ENCODE measurements at regions not wholly inside any gene's neighbourhood (a gene's known extent, or its start where the extent isn't known, plus 50 kb on each side); places are given as distances from the start of the nearest gene placed in this dataset.
"Not testable (repeated sequence)": the region's sequence is repeated elsewhere in the genome, so short reads cannot be mapped to it uniquely, and the experiment has no call there.

DNA sequence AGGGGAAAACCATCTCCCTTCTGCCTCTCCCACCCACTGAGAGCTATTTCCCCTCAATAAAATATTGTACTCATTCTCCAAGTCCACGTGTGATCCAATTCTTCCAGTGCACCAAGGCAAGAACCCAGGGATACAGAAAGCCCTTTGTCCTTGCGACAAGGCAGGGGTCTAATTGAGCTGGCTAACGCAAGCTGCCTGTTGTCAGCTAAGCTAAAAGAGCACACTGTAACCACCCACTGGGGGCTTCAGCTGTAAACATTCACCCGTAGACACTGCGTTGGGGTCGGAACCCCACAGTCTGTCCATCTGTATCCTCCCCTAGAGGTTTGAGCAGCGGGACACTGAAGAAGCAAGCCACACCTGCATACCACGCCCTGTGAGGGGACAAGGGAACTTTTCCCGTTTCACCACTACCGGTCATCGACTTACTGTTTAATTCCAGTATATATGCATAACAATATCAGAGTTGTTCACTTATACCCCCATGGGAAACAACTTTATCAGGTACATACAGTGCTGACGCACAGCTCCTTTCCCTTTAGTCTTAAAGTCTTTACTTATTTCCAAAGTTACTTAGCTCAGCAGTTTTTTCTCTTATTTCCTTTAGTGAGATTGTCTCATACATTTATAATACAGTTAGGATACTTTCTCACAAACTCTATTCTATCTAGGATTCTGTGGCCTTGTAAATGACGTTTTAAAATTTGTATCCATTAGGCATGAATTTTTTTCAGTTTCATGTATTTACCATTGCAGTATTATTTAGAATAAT, 721.6 kb downstream of the ANKRD7 start:
- Histone ChIP-seq H3K4me2 (ENCODE audit: low read depth, low read length, poor library complexity, severe bottlenecking) (no peak overlapping the region), H2AFZ (ENCODE audit: low read length) (no peak overlapping the region), H3K9me3 (ENCODE audit: insufficient read depth, low read depth, low read length) (no peaks in the 10 kb centered on the region), H3F3A (ENCODE audit: low read depth) (no peaks in the 10 kb centered on the region), H3K4me1 (ENCODE audit: insufficient read depth, low read length, poor library complexity, severe bottlenecking) (no peaks in the 10 kb centered on the region), H3K79me2 (ENCODE audit: insufficient read depth, low read length) (no peaks in the 10 kb centered on the region), H3K36me3 (ENCODE audit: insufficient read depth, low read length) (no peaks in the 10 kb centered on the region), H3K9me2 (replicated peaks; ENCODE audit: low read depth, low read length) (no peaks in the 10 kb centered on the region), H3K9ac (ENCODE audit: low read depth, low read length, poor library complexity, severe bottlenecking) (no peak overlapping the region), H3K27me3 (ENCODE audit: insufficient read depth, low read length, poor library complexity, severe bottlenecking) (no peaks in the 10 kb centered on the region), H3K4me3 (ENCODE audit: low read length, poor library complexity, severe bottlenecking) (no peak overlapping the region), H4K20me1 (ENCODE audit: insufficient read depth, low read length, poor library complexity, severe bottlenecking) (no peaks in the 10 kb centered on the region)
- TF ChIP-seq, protein P1, sequence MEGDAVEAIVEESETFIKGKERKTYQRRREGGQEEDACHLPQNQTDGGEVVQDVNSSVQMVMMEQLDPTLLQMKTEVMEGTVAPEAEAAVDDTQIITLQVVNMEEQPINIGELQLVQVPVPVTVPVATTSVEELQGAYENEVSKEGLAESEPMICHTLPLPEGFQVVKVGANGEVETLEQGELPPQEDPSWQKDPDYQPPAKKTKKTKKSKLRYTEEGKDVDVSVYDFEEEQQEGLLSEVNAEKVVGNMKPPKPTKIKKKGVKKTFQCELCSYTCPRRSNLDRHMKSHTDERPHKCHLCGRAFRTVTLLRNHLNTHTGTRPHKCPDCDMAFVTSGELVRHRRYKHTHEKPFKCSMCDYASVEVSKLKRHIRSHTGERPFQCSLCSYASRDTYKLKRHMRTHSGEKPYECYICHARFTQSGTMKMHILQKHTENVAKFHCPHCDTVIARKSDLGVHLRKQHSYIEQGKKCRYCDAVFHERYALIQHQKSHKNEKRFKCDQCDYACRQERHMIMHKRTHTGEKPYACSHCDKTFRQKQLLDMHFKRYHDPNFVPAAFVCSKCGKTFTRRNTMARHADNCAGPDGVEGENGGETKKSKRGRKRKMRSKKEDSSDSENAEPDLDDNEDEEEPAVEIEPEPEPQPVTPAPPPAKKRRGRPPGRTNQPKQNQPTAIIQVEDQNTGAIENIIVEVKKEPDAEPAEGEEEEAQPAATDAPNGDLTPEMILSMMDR (conservative IDR thresholded peaks at IDR 0.05; ENCODE audit: low read length): no peak
- TF ChIP-seq EZH2phosphoT487 (IDR thresholded peaks at IDR 0.05; ENCODE audit: borderline replicate concordance): no peak

DNA sequence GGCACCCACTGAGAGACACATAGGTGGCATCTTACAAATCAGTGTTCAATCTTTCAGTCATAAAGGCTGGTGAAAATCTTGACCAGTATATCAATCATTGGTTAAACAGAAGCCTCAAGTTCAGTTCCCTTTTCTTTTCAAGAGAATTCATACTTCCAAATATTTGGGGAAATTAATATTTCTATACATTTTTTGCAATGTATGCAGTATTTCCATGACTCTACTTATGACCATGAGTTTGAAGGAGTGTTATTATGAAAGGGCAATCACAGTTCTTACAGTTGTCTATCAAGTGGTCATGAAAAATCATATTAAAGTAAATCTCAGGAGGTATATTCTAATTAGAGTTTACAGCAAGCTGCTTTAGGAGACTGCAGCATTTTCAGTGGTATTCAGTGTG, 724.0 kb downstream of the ANKRD7 start:
- Histone ChIP-seq H3K27me3 (ENCODE audit: insufficient read depth, low read length, poor library complexity, severe bottlenecking) (no peaks in the 10 kb centered on the region), H4K20me1 (ENCODE audit: insufficient read depth, low read length, poor library complexity, severe bottlenecking) (no peaks in the 10 kb centered on the region), H3K4me2 (ENCODE audit: low read depth, low read length, poor library complexity, severe bottlenecking) (no peak overlapping the region), H3K4me3 (ENCODE audit: low read length, poor library complexity, severe bottlenecking) (no peak overlapping the region), H3K4me1 (ENCODE audit: insufficient read depth, low read length, poor library complexity, severe bottlenecking) (no peaks in the 10 kb centered on the region), H3K36me3 (ENCODE audit: insufficient read depth, low read length) (no peaks in the 10 kb centered on the region), H3F3A (ENCODE audit: low read depth) (no peaks in the 10 kb centered on the region), H2AFZ (ENCODE audit: low read length) (no peak overlapping the region), H3K9ac (ENCODE audit: low read depth, low read length, poor library complexity, severe bottlenecking) (no peak overlapping the region), H3K79me2 (ENCODE audit: insufficient read depth, low read length) (no peaks in the 10 kb centered on the region), H3K9me2 (replicated peaks; ENCODE audit: low read depth, low read length) (no peaks in the 10 kb centered on the region), H3K9me3 (ENCODE audit: insufficient read depth, low read depth, low read length) (no peaks in the 10 kb centered on the region)
- no peak for TF ChIP-seq EZH2phosphoT487 (IDR thresholded peaks at IDR 0.05; ENCODE audit: borderline replicate concordance)
- TF ChIP-seq, protein P1 (conservative IDR thresholded peaks at IDR 0.05; ENCODE audit: low read length): no peak

DNA sequence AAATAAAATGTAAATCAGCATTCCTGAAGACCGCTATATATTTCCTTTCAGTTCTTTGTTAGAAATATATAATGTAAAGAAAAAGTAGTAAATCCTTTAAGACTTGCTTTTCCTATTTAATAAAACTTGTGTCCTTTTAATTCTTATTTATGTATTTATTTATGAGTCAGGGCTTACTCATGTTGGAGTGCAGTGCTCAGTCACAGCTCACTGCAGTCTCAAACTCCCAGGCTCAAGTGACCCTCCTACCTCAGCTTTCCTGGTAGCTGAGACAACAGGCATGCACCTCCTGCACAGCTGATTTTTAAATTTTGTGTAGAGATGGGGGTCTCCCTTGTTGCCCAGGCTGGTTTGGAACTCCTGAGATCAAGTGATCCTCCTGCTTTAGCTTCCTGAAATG, 724.5 kb downstream of the ANKRD7 start:
- Histone ChIP-seq H3K4me1 (ENCODE audit: insufficient read depth, low read length, poor library complexity, severe bottlenecking) (no peaks in the 10 kb centered on the region), H3K4me2 (ENCODE audit: low read depth, low read length, poor library complexity, severe bottlenecking) (no peak overlapping the region), H3K36me3 (ENCODE audit: insufficient read depth, low read length) (no peaks in the 10 kb centered on the region), H4K20me1 (ENCODE audit: insufficient read depth, low read length, poor library complexity, severe bottlenecking) (no peaks in the 10 kb centered on the region), H3K79me2 (ENCODE audit: insufficient read depth, low read length) (no peaks in the 10 kb centered on the region), H3K4me3 (ENCODE audit: low read length, poor library complexity, severe bottlenecking) (no peak overlapping the region), H3K9me3 (ENCODE audit: insufficient read depth, low read depth, low read length) (no peaks in the 10 kb centered on the region), H2AFZ (ENCODE audit: low read length) (no peak overlapping the region), H3K27me3 (ENCODE audit: insufficient read depth, low read length, poor library complexity, severe bottlenecking) (no peaks in the 10 kb centered on the region), H3F3A (ENCODE audit: low read depth) (no peaks in the 10 kb centered on the region), H3K9me2 (replicated peaks; ENCODE audit: low read depth, low read length) (no peaks in the 10 kb centered on the region), H3K9ac (ENCODE audit: low read depth, low read length, poor library complexity, severe bottlenecking) (no peak overlapping the region)
- no peak for TF ChIP-seq EZH2phosphoT487 (IDR thresholded peaks at IDR 0.05; ENCODE audit: borderline replicate concordance)
- TF ChIP-seq, protein P1 (conservative IDR thresholded peaks at IDR 0.05; ENCODE audit: low read length): no peak

GRCh38 chr7:118956285-118956684, 731.8 kb downstream of the ANKRD7 start:
- not testable (repeated sequence) for H3K9ac ChIP-seq (ENCODE audit: low read depth, low read length, poor library complexity, severe bottlenecking); H2AFZ ChIP-seq (ENCODE audit: low read length); H3K4me1 ChIP-seq (ENCODE audit: insufficient read depth, low read length, poor library complexity, severe bottlenecking); H3K79me2 ChIP-seq (ENCODE audit: insufficient read depth, low read length); H3F3A ChIP-seq (ENCODE audit: low read depth); H4K20me1 ChIP-seq (ENCODE audit: insufficient read depth, low read length, poor library complexity, severe bottlenecking); H3K27me3 ChIP-seq (ENCODE audit: insufficient read depth, low read length, poor library complexity, severe bottlenecking); H3K9me3 ChIP-seq (ENCODE audit: insufficient read depth, low read depth, low read length); H3K4me2 ChIP-seq (ENCODE audit: low read depth, low read length, poor library complexity, severe bottlenecking); H3K36me3 ChIP-seq (ENCODE audit: insufficient read depth, low read length); H3K4me3 ChIP-seq (ENCODE audit: low read length, poor library complexity, severe bottlenecking); H3K9me2 ChIP-seq (replicated peaks; ENCODE audit: low read depth, low read length)

All from Loucy (cell line).